ENCODE measurements at regions not wholly inside any gene's neighbourhood (a gene's known extent, or its start where the extent isn't known, plus 50 kb on each side); places are given as distances from the start of the nearest gene placed in this dataset.

GRCh38 chr20:16898433-16898832 is 150.3 kb downstream of the OTOR start:
- TF ChIP-seq, protein P1, sequence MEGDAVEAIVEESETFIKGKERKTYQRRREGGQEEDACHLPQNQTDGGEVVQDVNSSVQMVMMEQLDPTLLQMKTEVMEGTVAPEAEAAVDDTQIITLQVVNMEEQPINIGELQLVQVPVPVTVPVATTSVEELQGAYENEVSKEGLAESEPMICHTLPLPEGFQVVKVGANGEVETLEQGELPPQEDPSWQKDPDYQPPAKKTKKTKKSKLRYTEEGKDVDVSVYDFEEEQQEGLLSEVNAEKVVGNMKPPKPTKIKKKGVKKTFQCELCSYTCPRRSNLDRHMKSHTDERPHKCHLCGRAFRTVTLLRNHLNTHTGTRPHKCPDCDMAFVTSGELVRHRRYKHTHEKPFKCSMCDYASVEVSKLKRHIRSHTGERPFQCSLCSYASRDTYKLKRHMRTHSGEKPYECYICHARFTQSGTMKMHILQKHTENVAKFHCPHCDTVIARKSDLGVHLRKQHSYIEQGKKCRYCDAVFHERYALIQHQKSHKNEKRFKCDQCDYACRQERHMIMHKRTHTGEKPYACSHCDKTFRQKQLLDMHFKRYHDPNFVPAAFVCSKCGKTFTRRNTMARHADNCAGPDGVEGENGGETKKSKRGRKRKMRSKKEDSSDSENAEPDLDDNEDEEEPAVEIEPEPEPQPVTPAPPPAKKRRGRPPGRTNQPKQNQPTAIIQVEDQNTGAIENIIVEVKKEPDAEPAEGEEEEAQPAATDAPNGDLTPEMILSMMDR (IDR thresholded peaks at IDR 0.05): no peak
- no peak for TF ChIP-seq POLR2AphosphoS5 (IDR thresholded peaks at IDR 0.05)
- TF ChIP-seq POLR2A (IDR thresholded peaks at IDR 0.05): no peak
